Neural progenitor cell (in vitro differentiated cells): ENCODE measurements at regions not wholly inside any gene's neighbourhood (a gene's known extent, or its start where the extent isn't known, plus 50 kb on each side); places are given as distances from the start of the nearest gene placed in this dataset.
"Not testable (repeated sequence)": the region's sequence is repeated elsewhere in the genome, so short reads cannot be mapped to it uniquely, and the experiment has no call there.

Experiments used
- DNase-seq: peaks from one replicate; pipeline ENCODE4 v3.0.0-alpha.2; 2016; ENCODE audit warnings: low spot score
- H2AFZ ChIP-seq: fragments of 200-600 bp; sonication (generic); replicated peaks from 2 replicates; pipeline ENCODE4 v1.6.1; 2016; ENCODE audit warnings: antibody characterized with exemption
- H3F3A ChIP-seq: fragments of 200-600 bp; sonication (generic); 2 replicates; pipeline ENCODE4 v1.6.1; 2016; ENCODE audit warnings: antibody characterized with exemption, low read depth
- H3K27ac ChIP-seq: fragments of 200-600 bp; sonication (generic); 2 replicates; pipeline ENCODE4 v1.5.1; 2016; ENCODE audit warnings: mild to moderate bottlenecking
- H3K27me3 ChIP-seq: fragments of 200-600 bp; sonication (generic); 2 replicates; pipeline ENCODE4 v1.6.1; 2016; ENCODE audit warnings: mild to moderate bottlenecking, moderate library complexity
- H3K36me3 ChIP-seq: fragments of 200-600 bp; sonication (generic); 2 replicates; pipeline ENCODE4 v1.5.1; 2016
- H3K4me1 ChIP-seq: fragments of 200-600 bp; sonication (generic); 2 replicates; pipeline ENCODE4 v1.6.1; 2016; ENCODE audit warnings: mixed run types
- H3K4me2 ChIP-seq: fragments of 200-600 bp; sonication (generic); 2 replicates; pipeline ENCODE4 v1.6.1; 2016
- H3K4me3 ChIP-seq: fragments of 200-600 bp; sonication (generic); 2 replicates; pipeline ENCODE4 v1.5.1; 2016
- H3K79me2 ChIP-seq: fragments of 200-600 bp; sonication (generic); 2 replicates; pipeline ENCODE4 v1.6.1; 2016; ENCODE audit warnings: low read depth
- H3K9ac ChIP-seq: fragments of 200-600 bp; sonication (generic); 2 replicates; pipeline ENCODE4 v1.6.1; 2016
- H3K9me3 ChIP-seq: fragments of 200-600 bp; sonication (generic); 2 replicates; pipeline ENCODE4 v1.5.1; 2016; ENCODE audit warnings: low read depth
- H4K20me1 ChIP-seq: fragments of 200-600 bp; sonication (generic); 2 replicates; pipeline ENCODE4 v1.6.1; 2016; ENCODE audit warnings: low read depth
- H3K27ac Mint-ChIP-seq: 3 replicates; pipeline ENCODE4 v1.8.0; 2021; ENCODE audit warnings: mixed read lengths
- H3K27me3 Mint-ChIP-seq: 2 replicates; pipeline ENCODE4 v1.8.0; 2022; ENCODE audit warnings: low read depth, mild to moderate bottlenecking, inconsistent platforms, moderate library complexity, mixed read lengths; ENCODE audit not compliant: insufficient read depth
- H3K36me3 Mint-ChIP-seq: 3 replicates; pipeline ENCODE4 v1.8.0; 2021; ENCODE audit warnings: mixed read lengths
- H3K4me1 Mint-ChIP-seq: 3 replicates; pipeline ENCODE4 v1.8.0; 2021; ENCODE audit warnings: mixed read lengths
- H3K4me3 Mint-ChIP-seq: 3 replicates; pipeline ENCODE4 v1.8.0; 2021; ENCODE audit warnings: mild to moderate bottlenecking, moderate library complexity, mixed read lengths
- H3K9me3 Mint-ChIP-seq: 3 replicates; pipeline ENCODE4 v1.8.0; 2020; ENCODE audit warnings: mixed read lengths
- EZH2 ChIP-seq: fragments of 200-600 bp; sonication (generic); IDR thresholded peaks from 2 replicates; pipeline ENCODE4 v1.6.1; 2017; ENCODE audit warnings: antibody characterized with exemption, mild to moderate bottlenecking, moderate library complexity
- EZH2phosphoT487 ChIP-seq: fragments of 200-600 bp; sonication (generic); IDR thresholded peaks from 2 replicates; pipeline ENCODE4 v1.6.1; 2017; ENCODE audit warnings: antibody characterized with exemption
- TF ChIP-seq, protein P1 (sequence below): fragments of 200-600 bp; sonication (generic); IDR thresholded peaks from 2 replicates; pipeline ENCODE4 v1.5.1; 2017; ENCODE audit warnings: antibody characterized with exemption, mild to moderate bottlenecking

DNA sequence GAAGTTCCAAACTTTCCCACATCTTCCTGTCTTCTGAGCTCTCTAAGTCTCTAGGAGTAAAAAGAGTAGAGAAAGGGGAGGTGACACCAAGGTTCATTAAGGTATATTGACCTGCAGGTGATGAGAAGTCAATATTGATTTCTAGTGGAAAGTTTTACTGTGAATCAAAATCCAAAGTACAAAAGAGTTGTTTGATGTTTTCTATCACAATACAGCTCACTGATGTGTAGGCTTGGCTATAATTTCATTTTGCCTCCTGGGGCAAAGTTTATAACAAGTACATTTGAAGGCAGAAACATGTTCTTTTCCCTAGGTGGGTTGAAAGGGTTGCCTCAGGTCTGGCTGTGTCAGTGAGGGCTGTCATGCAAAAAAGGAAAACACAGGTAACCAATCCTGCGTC lies 65.2 kb upstream of the LRPPRC start:
- Histone ChIP-seq H3K79me2 (no peaks in the 10 kb centered on the region), H3K27me3 (no peaks in the 10 kb centered on the region), H3K36me3 (no peaks in the 10 kb centered on the region), H3K4me1 (no peaks in the 10 kb centered on the region), H3K4me3 (no peak overlapping the region), H3K9me3 (no peaks in the 10 kb centered on the region), H2AFZ (no peak overlapping the region), H3F3A (no peaks in the 10 kb centered on the region), H3K9ac (no peak overlapping the region), H4K20me1 (no peaks in the 10 kb centered on the region), H3K4me2 (no peak overlapping the region), H3K27ac (no peak overlapping the region)
- Mint-ChIP-seq H3K27me3 (peaks cover 11% of the 10 kb centered on the region), H3K9me3 (peaks cover 28% of the 10 kb centered on the region), H3K4me1 (no peaks in the 10 kb centered on the region), H3K4me3 (no peak overlapping the region), H3K36me3 (peaks cover 7% of the 10 kb centered on the region), H3K27ac (no peak overlapping the region)
- TF ChIP-seq, protein P1, sequence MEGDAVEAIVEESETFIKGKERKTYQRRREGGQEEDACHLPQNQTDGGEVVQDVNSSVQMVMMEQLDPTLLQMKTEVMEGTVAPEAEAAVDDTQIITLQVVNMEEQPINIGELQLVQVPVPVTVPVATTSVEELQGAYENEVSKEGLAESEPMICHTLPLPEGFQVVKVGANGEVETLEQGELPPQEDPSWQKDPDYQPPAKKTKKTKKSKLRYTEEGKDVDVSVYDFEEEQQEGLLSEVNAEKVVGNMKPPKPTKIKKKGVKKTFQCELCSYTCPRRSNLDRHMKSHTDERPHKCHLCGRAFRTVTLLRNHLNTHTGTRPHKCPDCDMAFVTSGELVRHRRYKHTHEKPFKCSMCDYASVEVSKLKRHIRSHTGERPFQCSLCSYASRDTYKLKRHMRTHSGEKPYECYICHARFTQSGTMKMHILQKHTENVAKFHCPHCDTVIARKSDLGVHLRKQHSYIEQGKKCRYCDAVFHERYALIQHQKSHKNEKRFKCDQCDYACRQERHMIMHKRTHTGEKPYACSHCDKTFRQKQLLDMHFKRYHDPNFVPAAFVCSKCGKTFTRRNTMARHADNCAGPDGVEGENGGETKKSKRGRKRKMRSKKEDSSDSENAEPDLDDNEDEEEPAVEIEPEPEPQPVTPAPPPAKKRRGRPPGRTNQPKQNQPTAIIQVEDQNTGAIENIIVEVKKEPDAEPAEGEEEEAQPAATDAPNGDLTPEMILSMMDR = no peak
- TF ChIP-seq EZH2 = no peak
- TF ChIP-seq EZH2phosphoT487 = no peak
- no peak for DNase-seq

GRCh38 chr2:44061469-44061868 lies 65.7 kb upstream of the LRPPRC start:
- no peaks in the 10 kb centered on the region for H3K9me3 ChIP-seq
- no peaks in the 10 kb centered on the region for H3K27me3 ChIP-seq
- no peaks in the 10 kb centered on the region for H3K79me2 ChIP-seq
- no peaks in the 10 kb centered on the region for H3K36me3 ChIP-seq
- Mint-ChIP-seq H3K4me3 (no peak overlapping the region), H3K4me1 (no peaks in the 10 kb centered on the region), H3K27me3 (peaks cover 11% of the 10 kb centered on the region), H3K27ac (no peak overlapping the region), H3K9me3 (peaks cover 28% of the 10 kb centered on the region), H3K36me3 (peaks cover 7% of the 10 kb centered on the region)
- TF ChIP-seq, protein P1 = no peak
- TF ChIP-seq EZH2 = no peak
- no peak for TF ChIP-seq EZH2phosphoT487
- DNase-seq = no peak
- H3K4me2 ChIP-seq = no peak overlapping the region
- H2AFZ ChIP-seq = no peak overlapping the region
- no peaks in the 10 kb centered on the region for H3K4me1 ChIP-seq
- no peaks in the 10 kb centered on the region for H4K20me1 ChIP-seq
- H3K27ac ChIP-seq = no peak overlapping the region
- H3K4me3 ChIP-seq = no peak overlapping the region
- no peak overlapping the region for H3K9ac ChIP-seq
- no peaks in the 10 kb centered on the region for H3F3A ChIP-seq

GRCh38 chr2:44061876-44062275 lies 66.1 kb upstream of the LRPPRC start:
- TF ChIP-seq EZH2phosphoT487 = no peak
- TF ChIP-seq, protein P1 = no peak
- TF ChIP-seq EZH2 = no peak
- H3K27me3 ChIP-seq = no peaks in the 10 kb centered on the region
- no peaks in the 10 kb centered on the region for H3K79me2 ChIP-seq
- no peak overlapping the region for H2AFZ ChIP-seq
- no peak overlapping the region for H3K4me2 ChIP-seq
- no peaks in the 10 kb centered on the region for H3K9me3 ChIP-seq
- H3K4me3 ChIP-seq = no peak overlapping the region
- peaks cover 28% of the 10 kb centered on the region for H3K9me3 Mint-ChIP-seq
- peaks cover 10% of the 10 kb centered on the region for H3K27me3 Mint-ChIP-seq
- no peaks in the 10 kb centered on the region for H3K36me3 ChIP-seq
- no peak overlapping the region for H3K27ac Mint-ChIP-seq
- no peak overlapping the region for H3K27ac ChIP-seq
- H3K9ac ChIP-seq = no peak overlapping the region
- H3K4me1 Mint-ChIP-seq = no peaks in the 10 kb centered on the region
- no peaks in the 10 kb centered on the region for H3K4me1 ChIP-seq
- H3K36me3 Mint-ChIP-seq = peaks cover 7% of the 10 kb centered on the region
- H3K4me3 Mint-ChIP-seq = no peak overlapping the region
- no peak for DNase-seq
- H3F3A ChIP-seq = no peaks in the 10 kb centered on the region
- H4K20me1 ChIP-seq = no peaks in the 10 kb centered on the region

DNA sequence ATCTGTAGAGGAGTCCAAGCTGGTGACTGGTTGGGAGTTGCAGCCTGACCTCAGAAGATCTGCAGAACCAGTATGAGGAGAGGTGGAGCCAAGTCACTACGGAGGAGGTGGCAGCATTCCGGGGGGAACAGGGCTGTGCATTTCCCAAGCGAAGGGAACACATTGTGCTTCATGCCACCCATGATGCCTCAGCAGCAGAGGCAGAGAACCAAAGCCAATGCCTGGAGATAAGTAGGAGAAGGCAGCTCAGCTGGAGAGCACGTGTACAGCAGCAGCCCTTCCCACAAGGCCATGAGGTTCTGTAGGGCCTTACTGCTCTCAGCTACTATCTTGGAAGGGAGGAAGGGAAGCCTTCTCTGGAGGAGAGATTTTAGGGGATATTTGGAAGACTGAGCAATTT lies 67.2 kb upstream of the LRPPRC start:
- TF ChIP-seq, protein P1 = no peak
- Histone ChIP-seq H3F3A (no peaks in the 10 kb centered on the region), H3K27me3 (no peaks in the 10 kb centered on the region), H3K4me2 (no peak overlapping the region), H4K20me1 (no peaks in the 10 kb centered on the region), H3K4me3 (no peak overlapping the region), H3K4me1 (no peaks in the 10 kb centered on the region), H2AFZ (no peak overlapping the region), H3K9me3 (no peaks in the 10 kb centered on the region), H3K27ac (no peak overlapping the region), H3K9ac (no peak overlapping the region), H3K79me2 (no peaks in the 10 kb centered on the region), H3K36me3 (no peaks in the 10 kb centered on the region)
- H3K36me3 Mint-ChIP-seq = peaks cover 7% of the 10 kb centered on the region
- no peak for DNase-seq
- H3K9me3 Mint-ChIP-seq = peaks cover 28% of the 10 kb centered on the region
- no peak overlapping the region for H3K4me3 Mint-ChIP-seq
- H3K27ac Mint-ChIP-seq = no peak overlapping the region
- H3K4me1 Mint-ChIP-seq = no peaks in the 10 kb centered on the region
- H3K27me3 Mint-ChIP-seq = peaks cover 7% of the 10 kb centered on the region

DNA sequence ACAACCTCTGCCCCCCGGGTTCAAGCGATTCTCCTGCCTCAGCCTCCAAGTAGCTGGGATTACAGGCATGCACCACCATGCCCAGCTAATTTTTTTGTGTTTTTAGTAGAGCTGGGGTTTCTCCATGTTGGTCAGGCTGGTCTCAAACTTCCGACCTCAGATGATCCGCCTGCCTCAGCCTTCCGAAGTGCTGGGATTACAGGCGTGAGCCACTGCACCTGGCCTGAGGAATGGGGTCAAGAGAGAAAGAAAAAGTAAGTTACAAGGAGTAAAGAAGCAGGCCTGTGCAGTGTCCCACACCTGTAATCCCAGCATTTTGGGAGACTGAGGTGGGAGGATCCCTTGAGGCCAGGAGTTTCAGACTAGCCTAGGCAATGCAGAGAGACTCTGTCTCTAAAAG lies 68.5 kb upstream of the LRPPRC start:
- H3K4me2 ChIP-seq, H3K27ac Mint-ChIP-seq, H3K4me1 ChIP-seq, H2AFZ ChIP-seq, H3K4me1 Mint-ChIP-seq, H3K9me3 ChIP-seq, H3K36me3 Mint-ChIP-seq, H3K27ac ChIP-seq, H4K20me1 ChIP-seq, H3F3A ChIP-seq, H3K27me3 ChIP-seq, H3K79me2 ChIP-seq, DNase-seq, H3K4me3 ChIP-seq, H3K9ac ChIP-seq, H3K4me3 Mint-ChIP-seq, H3K36me3 ChIP-seq: not testable (repeated sequence)
- Mint-ChIP-seq H3K27me3 (peaks cover 16% of the 10 kb centered on the region), H3K9me3 (peaks cover 32% of the 10 kb centered on the region)
